ENCODE measurements at regions not wholly inside any gene's neighbourhood (a gene's known extent, or its start where the extent isn't known, plus 50 kb on each side); places are given as distances from the start of the nearest gene placed in this dataset.

GRCh38 chr4:120158841-120159463 lies 92.3 kb upstream of the MAD2L1 start:
- ATAC-seq (ENCODE audit: low FRiP score) (no peak), DNase-seq (no peak)
- Histone ChIP-seq H3K4me3 (ENCODE audit: low read length in 2 of 2) (no peak overlapping the region), H3K27me3 (ENCODE audit: control insufficient read depth in 1 of 2, insufficient read depth in 2 of 2, low read length in 1 of 2) (no peaks in the 10 kb centered on the region), H3K27ac (ENCODE audit: low read depth in 1 of 2, low read length in 2 of 2) (no peak overlapping the region), H3K36me3 (ENCODE audit: control insufficient read depth in 1 of 2, insufficient read depth in 2 of 2, low read length in 1 of 2) (no peaks in the 10 kb centered on the region), H3K9me3 (ENCODE audit: control insufficient read depth, low read length) (no peaks in the 10 kb centered on the region), H3K4me1 (ENCODE audit: control insufficient read depth in 1 of 2, insufficient read depth in 2 of 2, low read length in 2 of 2) (peaks cover 0 to 1% of the 10 kb centered on the region in 2 donors)
- intact Hi-C loops (cut with DNase I): loop anchor here (5.0 to 10.0 kb wide), 3 partner anchors 556 to 1096 kb away; no protein-coding TSS in a partner anchor
- 84 to 86% methylated on average over 3 of the region's 3 CpGs for WGBS, 2 donors

GRCh38 chr4:120158046-120158445 lies 91.4 kb upstream of the MAD2L1 start:
- Histone ChIP-seq H3K4me1 (ENCODE audit: control insufficient read depth in 1 of 2, insufficient read depth in 2 of 2, low read length in 2 of 2) (no peaks in the 10 kb centered on the region), H3K36me3 (ENCODE audit: control insufficient read depth in 1 of 2, insufficient read depth in 2 of 2, low read length in 1 of 2) (no peaks in the 10 kb centered on the region), H3K9me3 (ENCODE audit: control insufficient read depth, low read length) (no peaks in the 10 kb centered on the region), H3K27me3 (ENCODE audit: control insufficient read depth in 1 of 2, insufficient read depth in 2 of 2, low read length in 1 of 2) (no peaks in the 10 kb centered on the region), H3K27ac (ENCODE audit: low read depth in 1 of 2, low read length in 2 of 2) (no peak overlapping the region), H3K4me3 (ENCODE audit: low read length in 2 of 2) (no peak overlapping the region)
- ATAC-seq (ENCODE audit: low FRiP score) (no peak), DNase-seq (no peak)
- intact Hi-C loops (cut with DNase I): loop anchor here (5.0 to 10.0 kb wide), 3 partner anchors 557 to 1097 kb away; no protein-coding TSS in a partner anchor
- 70 to 72% methylated on average over 2 of the region's 2 CpGs for WGBS, 2 donors

- intact Hi-C loops (cut with DNase I): loop anchor here (5.0 to 10.0 kb wide), 3 partner anchors 559 to 1099 kb away; no protein-coding TSS in a partner anchor
- no peak overlapping the region for H3K27ac ChIP-seq (ENCODE audit: low read depth in 1 of 2, low read length in 2 of 2)
- DNase-seq (no peak), ATAC-seq (ENCODE audit: low FRiP score) (no peak)
- no peaks in the 10 kb centered on the region for H3K9me3 ChIP-seq (ENCODE audit: control insufficient read depth, low read length)
- WGBS, 2 donors: 21 to 22% methylated on average over 5 of the region's 5 CpGs
- H3K4me3 ChIP-seq (ENCODE audit: low read length in 2 of 2): no peak overlapping the region
- H3K36me3 ChIP-seq (ENCODE audit: control insufficient read depth in 1 of 2, insufficient read depth in 2 of 2, low read length in 1 of 2): no peaks in the 10 kb centered on the region
- H3K4me1 ChIP-seq (ENCODE audit: control insufficient read depth in 1 of 2, insufficient read depth in 2 of 2, low read length in 2 of 2): no peaks in the 10 kb centered on the region
- H3K27me3 ChIP-seq (ENCODE audit: control insufficient read depth in 1 of 2, insufficient read depth in 2 of 2, low read length in 1 of 2): no peaks in the 10 kb centered on the region
Measured at GRCh38 chr4:120156120-120156718, 89.6 kb upstream of the MAD2L1 start.

- ATAC-seq (ENCODE audit: low FRiP score): no peak
- H3K4me1 ChIP-seq (ENCODE audit: control insufficient read depth in 1 of 2, insufficient read depth in 2 of 2, low read length in 2 of 2): no peaks in the 10 kb centered on the region
- 66% methylated on average over 3 of the region's 3 CpGs for WGBS, 2 donors
- H3K27me3 ChIP-seq (ENCODE audit: control insufficient read depth in 1 of 2, insufficient read depth in 2 of 2, low read length in 1 of 2): no peaks in the 10 kb centered on the region
- H3K27ac ChIP-seq (ENCODE audit: low read depth in 1 of 2, low read length in 2 of 2): no peak overlapping the region
- no peak for DNase-seq
- intact Hi-C loops (cut with DNase I): loop anchor here (5.0 to 10.0 kb wide), 3 partner anchors 560 to 1100 kb away; no protein-coding TSS in a partner anchor
- H3K4me3 ChIP-seq (ENCODE audit: low read length in 2 of 2): no peak overlapping the region
- H3K9me3 ChIP-seq (ENCODE audit: control insufficient read depth, low read length): no peaks in the 10 kb centered on the region
- H3K36me3 ChIP-seq (ENCODE audit: control insufficient read depth in 1 of 2, insufficient read depth in 2 of 2, low read length in 1 of 2): no peaks in the 10 kb centered on the region
Measured at GRCh38 chr4:120155287-120155686, 88.6 kb upstream of the MAD2L1 start.

GRCh38 chr4:120144634-120145033 lies 78.0 kb upstream of the MAD2L1 start:
- ATAC-seq (ENCODE audit: low FRiP score) (no peak), DNase-seq (no peak)
- no peaks in the 10 kb centered on the region for H3K9me3 ChIP-seq (ENCODE audit: control insufficient read depth, low read length)
- 77 to 81% methylated on average over 3 of the region's 3 CpGs for WGBS, 2 donors
- H3K4me1 ChIP-seq (ENCODE audit: control insufficient read depth in 1 of 2, insufficient read depth in 2 of 2, low read length in 2 of 2): no peaks in the 10 kb centered on the region
- H3K4me3 ChIP-seq (ENCODE audit: low read length in 2 of 2): no peak overlapping the region
- intact Hi-C loops (cut with DNase I): no loop called here
- no peaks in the 10 kb centered on the region for H3K27me3 ChIP-seq (ENCODE audit: control insufficient read depth in 1 of 2, insufficient read depth in 2 of 2, low read length in 1 of 2)
- no peak overlapping the region for H3K27ac ChIP-seq (ENCODE audit: low read depth in 1 of 2, low read length in 2 of 2)
- no peaks in the 10 kb centered on the region for H3K36me3 ChIP-seq (ENCODE audit: control insufficient read depth in 1 of 2, insufficient read depth in 2 of 2, low read length in 1 of 2)

- no peak overlapping the region for H3K4me3 ChIP-seq (ENCODE audit: low read length in 2 of 2)
- no peak for ATAC-seq (ENCODE audit: low FRiP score)
- 77 to 83% methylated on average over 5 of the region's 5 CpGs for WGBS, 2 donors
- H3K27me3 ChIP-seq (ENCODE audit: control insufficient read depth in 1 of 2, insufficient read depth in 2 of 2, low read length in 1 of 2): no peaks in the 10 kb centered on the region
- DNase-seq: no peak
- no peaks in the 10 kb centered on the region for H3K4me1 ChIP-seq (ENCODE audit: control insufficient read depth in 1 of 2, insufficient read depth in 2 of 2, low read length in 2 of 2)
- no peaks in the 10 kb centered on the region for H3K36me3 ChIP-seq (ENCODE audit: control insufficient read depth in 1 of 2, insufficient read depth in 2 of 2, low read length in 1 of 2)
- H3K9me3 ChIP-seq (ENCODE audit: control insufficient read depth, low read length): no peaks in the 10 kb centered on the region
- no peak overlapping the region for H3K27ac ChIP-seq (ENCODE audit: low read depth in 1 of 2, low read length in 2 of 2)
- intact Hi-C loops (cut with DNase I): no loop called here
Measured at GRCh38 chr4:120144041-120144440, 77.4 kb upstream of the MAD2L1 start.

- intact Hi-C loops (cut with DNase I): no loop called here
Measured at GRCh38 chr4:120139392-120139791, 72.7 kb upstream of the MAD2L1 start.

GRCh38 chr4:120132935-120133334 lies 66.3 kb upstream of the MAD2L1 start:
- intact Hi-C loops (cut with DNase I): no loop called here
- no peaks in the 10 kb centered on the region for H3K4me1 ChIP-seq (ENCODE audit: control insufficient read depth in 1 of 2, insufficient read depth in 2 of 2, low read length in 2 of 2)
- H3K9me3 ChIP-seq (ENCODE audit: control insufficient read depth, low read length): no peaks in the 10 kb centered on the region
- no peak overlapping the region for H3K4me3 ChIP-seq (ENCODE audit: low read length in 2 of 2)
- no peaks in the 10 kb centered on the region for H3K27me3 ChIP-seq (ENCODE audit: control insufficient read depth in 1 of 2, insufficient read depth in 2 of 2, low read length in 1 of 2)
- H3K27ac ChIP-seq (ENCODE audit: low read depth in 1 of 2, low read length in 2 of 2): no peak overlapping the region
- DNase-seq (no peak), ATAC-seq (ENCODE audit: low FRiP score) (no peak)
- H3K36me3 ChIP-seq (ENCODE audit: control insufficient read depth in 1 of 2, insufficient read depth in 2 of 2, low read length in 1 of 2): no peaks in the 10 kb centered on the region
- 47 to 55% methylated on average over 2 of the region's 2 CpGs for WGBS, 2 donors

More at GRCh38 chr4:120139392-120139791, 72.7 kb upstream of the MAD2L1 start:
- Histone ChIP-seq H3K9me3 (ENCODE audit: control insufficient read depth, low read length) (no peaks in the 10 kb centered on the region), H3K4me3 (ENCODE audit: low read length in 2 of 2) (no peak overlapping the region), H3K27me3 (ENCODE audit: control insufficient read depth in 1 of 2, insufficient read depth in 2 of 2, low read length in 1 of 2) (no peaks in the 10 kb centered on the region), H3K4me1 (ENCODE audit: control insufficient read depth in 1 of 2, insufficient read depth in 2 of 2, low read length in 2 of 2) (no peaks in the 10 kb centered on the region), H3K27ac (ENCODE audit: low read depth in 1 of 2, low read length in 2 of 2) (no peak overlapping the region), H3K36me3 (ENCODE audit: control insufficient read depth in 1 of 2, insufficient read depth in 2 of 2, low read length in 1 of 2) (no peaks in the 10 kb centered on the region)
- no peak for ATAC-seq (ENCODE audit: low FRiP score)
- no peak for DNase-seq

- 83 to 87% methylated on average over 2 of the region's 2 CpGs for WGBS, 2 donors
- ATAC-seq (ENCODE audit: low FRiP score) (no peak), DNase-seq (no peak)
- H3K4me1 ChIP-seq (ENCODE audit: control insufficient read depth in 1 of 2, insufficient read depth in 2 of 2, low read length in 2 of 2): no peaks in the 10 kb centered on the region
- H3K4me3 ChIP-seq (ENCODE audit: low read length in 2 of 2): no peak overlapping the region
- no peaks in the 10 kb centered on the region for H3K27me3 ChIP-seq (ENCODE audit: control insufficient read depth in 1 of 2, insufficient read depth in 2 of 2, low read length in 1 of 2)
- no peaks in the 10 kb centered on the region for H3K36me3 ChIP-seq (ENCODE audit: control insufficient read depth in 1 of 2, insufficient read depth in 2 of 2, low read length in 1 of 2)
- H3K27ac ChIP-seq (ENCODE audit: low read depth in 1 of 2, low read length in 2 of 2): no peak overlapping the region
- intact Hi-C loops (cut with DNase I): no loop called here
- no peaks in the 10 kb centered on the region for H3K9me3 ChIP-seq (ENCODE audit: control insufficient read depth, low read length)
Measured at GRCh38 chr4:120130786-120131185, 64.1 kb upstream of the MAD2L1 start.
